SIG-M5 treated with dmso at 0.1 percent for 504 hours (cell line): ENCODE measurements at regions not wholly inside any gene's neighbourhood (a gene's known extent, or its start where the extent isn't known, plus 50 kb on each side); places are given as distances from the start of the nearest gene placed in this dataset.
"Not testable (repeated sequence)": the region's sequence is repeated elsewhere in the genome, so short reads cannot be mapped to it uniquely, and the experiment has no call there.

Source experiments
- DNase-seq: peaks from one replicate; lab custom pipeline; 2025; ENCODE audit not compliant: unreplicated experiment; lab: John Stamatoyannopoulos, UW

DNA sequence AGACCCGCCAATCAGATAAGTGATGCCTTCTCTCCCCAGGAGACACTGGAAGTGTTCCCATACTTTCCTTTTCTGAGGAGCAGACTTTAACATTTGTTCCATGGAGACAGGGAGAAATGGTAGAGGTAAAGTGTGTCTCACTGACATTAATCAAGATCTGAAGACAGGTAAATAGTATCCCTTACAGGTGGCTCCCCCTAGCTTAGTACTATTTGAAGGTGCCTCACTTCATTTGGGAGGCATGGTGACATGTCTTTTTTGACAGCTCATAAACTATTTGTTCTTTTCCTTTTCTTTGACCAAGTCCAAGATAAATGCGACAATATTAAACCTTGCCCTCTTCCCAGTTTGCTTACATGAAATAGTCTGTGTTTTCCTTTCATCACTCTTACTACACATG lies 485.6 kb upstream of the IL12A start:
- DNase-seq = no peak

DNA sequence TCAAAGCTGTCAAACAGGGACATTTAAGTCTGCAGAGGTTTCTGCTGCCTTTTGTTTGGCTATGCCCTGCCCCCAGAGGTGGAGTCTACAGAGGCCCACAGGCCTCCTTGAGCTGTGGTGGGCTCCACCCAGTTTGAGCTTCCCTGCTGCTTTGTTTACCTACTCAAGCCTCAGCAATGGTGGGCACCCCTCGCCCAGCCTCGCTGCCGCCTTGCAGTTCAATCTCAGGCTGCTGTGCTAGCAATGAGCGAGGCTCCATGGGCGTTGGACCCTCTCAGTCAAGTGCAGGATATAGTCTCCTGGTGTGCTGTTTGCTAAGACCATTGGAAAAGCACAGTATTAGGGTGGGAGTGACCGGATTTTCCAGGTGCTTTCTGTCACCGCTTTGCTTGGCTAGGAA lies 477.6 kb upstream of the IL12A start:
- not testable (repeated sequence) for DNase-seq

DNA sequence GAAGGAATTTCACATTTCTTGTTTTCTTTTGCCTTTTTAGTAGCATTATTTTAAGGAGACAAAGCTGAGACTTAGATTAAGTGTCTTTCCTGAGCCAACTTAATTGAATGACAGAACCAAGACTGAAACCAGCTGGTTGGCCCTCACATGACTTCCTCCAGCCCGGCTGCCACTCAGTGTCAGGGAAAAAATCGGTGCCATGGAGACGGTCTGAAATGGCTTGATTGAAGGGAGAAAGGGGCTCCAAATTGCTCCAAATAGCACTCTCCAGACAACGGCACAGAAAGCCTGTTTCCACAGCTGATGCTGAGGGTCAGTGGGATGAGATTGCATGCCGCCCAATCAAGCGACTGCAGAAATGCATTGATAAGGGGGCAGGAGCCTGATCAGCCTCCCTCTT lies 475.2 kb upstream of the IL12A start:
- no peak for DNase-seq

DNA sequence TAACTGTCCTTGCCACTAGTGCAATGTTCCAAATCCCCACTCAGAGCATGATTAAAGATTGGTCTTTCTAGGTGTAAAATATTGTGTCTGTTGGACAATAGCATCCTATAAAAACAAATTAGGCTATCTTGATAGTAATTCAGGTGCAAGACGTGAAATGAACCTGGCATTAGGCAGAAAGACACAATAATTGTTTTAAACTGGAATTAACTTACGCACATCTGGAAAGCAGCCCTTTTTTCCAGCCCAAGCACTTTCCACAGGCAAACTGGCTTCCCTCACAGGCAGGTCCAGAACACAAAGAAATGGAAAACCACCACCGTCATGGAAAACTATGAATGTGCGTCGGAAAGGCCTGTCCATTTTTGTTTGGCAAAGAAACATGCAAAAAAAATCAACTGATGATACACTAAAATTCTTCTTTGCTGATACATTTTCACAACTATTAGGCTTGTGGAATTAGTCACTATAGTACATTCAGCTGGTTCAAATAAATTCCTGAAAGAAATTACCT lies 474.7 kb upstream of the IL12A start:
- DNase-seq = no peak

DNA sequence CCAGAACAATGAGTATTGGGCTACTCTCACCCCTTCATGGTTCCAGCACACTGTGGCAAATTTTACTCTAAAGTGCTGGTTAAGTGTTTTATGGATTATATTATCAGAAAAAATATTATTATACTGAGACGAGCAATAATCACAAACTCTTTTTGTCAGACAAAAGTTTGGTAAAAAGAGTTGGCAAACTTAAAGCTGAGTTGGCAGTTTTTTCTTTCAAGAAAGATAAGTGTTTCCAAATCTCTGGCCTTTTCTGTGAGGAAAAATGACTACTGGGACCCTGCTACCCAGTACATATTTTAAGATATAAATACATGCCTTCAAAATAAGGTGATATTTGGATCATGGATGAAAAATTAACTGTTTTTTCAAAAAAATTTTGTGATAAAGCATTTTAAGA lies 471.5 kb upstream of the IL12A start:
- no peak for DNase-seq

DNA sequence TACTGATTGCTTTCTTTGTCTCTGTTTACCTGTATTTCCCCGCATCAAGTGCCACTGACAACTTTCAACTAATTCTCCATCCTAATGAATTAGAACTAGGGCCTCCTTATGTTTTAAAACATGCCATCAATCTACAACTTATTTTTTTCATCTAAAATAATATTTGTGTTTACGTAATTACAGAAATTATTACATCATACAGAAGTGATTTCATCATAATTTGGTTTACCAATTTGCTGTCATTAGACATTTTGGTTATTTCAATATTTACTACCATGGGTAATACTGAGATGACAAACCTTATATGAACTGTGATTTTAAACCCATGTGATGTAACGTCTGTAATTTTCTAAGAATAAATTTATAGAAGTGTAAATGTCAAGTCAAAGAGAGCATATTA lies 468.0 kb upstream of the IL12A start:
- no peak for DNase-seq

DNA sequence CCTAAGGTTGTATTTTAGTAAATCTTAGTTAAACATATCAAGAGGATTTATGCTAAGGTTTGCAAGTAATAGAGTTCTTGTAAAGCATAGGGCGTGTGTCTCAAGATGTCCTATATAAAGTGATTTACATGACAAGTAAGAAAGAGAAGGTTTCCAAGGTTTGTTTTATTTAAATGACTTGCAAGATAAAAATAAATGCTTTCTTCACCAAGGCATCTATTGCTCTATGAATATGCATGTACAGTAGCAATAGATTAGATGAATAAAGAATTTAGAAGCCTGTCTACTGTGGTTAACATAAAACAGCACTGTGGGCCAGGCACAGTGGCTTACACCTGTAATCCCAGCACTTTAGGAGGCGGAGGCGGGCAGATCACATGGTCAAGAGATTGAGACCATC lies 466.4 kb upstream of the IL12A start:
- no peak for DNase-seq

DNA sequence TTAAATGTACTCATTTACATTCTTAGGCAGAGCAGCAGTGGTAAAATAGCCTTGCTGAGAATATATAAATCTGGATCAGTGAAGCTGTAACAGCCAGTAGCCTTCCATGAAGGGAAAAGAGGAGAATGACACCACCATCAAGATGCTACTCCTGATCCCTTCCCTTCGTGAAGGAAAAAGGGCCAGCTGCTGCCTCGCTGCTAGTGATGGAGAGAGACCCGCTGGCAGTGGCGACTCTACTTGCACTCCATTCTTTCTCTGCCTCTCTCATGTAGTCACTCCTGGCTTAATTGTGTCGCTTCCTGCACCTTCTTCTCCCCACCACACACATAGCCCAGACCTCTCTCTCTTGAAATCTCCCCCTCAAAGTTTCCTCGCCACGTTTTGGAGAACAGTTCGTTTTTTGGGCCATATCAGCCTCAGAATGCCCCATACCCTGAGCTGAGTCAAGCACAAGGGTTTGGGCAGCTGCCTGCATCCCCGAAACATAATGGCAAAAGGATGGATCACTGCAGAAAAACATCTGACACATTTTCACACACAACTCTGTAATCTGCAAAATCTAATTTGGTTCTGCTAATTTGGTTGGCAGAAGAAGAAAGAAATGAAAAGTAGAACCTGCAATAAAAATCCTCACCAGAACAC lies 460.3 kb upstream of the IL12A start:
- DNase-seq = no peak

DNA sequence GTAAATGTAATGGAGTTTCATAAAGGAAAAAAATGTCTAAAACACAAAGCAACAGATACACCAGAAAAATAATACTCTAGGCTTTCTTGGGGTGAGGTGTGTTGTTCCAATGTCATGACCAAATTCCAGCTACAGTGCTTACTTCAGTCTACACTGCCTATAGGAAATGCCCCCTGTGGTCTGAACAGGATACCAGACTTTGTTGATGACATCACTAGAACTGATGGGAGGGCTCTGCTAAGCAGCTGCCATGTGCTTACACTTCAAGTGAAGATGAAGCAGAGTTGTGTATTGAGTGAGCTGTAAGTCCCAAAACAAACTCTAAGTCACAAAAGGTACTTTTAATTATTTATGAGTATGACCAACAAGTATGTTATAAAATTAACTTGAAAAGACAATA lies 456.1 kb upstream of the IL12A start:
- DNase-seq = no peak

DNA sequence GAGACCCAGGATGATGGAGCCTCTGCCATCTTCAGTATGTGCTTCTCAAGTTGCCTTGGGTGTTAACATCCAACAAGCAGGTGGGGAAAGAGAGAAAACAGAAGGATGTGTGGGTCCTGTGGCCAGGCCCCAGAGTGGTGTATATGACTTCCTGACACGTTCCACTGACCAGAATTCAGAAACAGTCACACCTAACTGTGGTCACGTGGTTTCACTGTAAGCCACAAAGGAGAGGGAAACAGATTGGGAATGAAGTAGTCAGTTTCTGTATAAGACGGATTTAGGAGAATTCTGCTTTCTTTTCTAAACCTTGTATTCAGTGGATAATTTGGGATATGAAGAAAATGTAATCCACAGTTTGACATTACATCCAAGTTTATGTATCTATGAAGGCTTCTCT lies 454.1 kb upstream of the IL12A start:
- no peak for DNase-seq

DNA sequence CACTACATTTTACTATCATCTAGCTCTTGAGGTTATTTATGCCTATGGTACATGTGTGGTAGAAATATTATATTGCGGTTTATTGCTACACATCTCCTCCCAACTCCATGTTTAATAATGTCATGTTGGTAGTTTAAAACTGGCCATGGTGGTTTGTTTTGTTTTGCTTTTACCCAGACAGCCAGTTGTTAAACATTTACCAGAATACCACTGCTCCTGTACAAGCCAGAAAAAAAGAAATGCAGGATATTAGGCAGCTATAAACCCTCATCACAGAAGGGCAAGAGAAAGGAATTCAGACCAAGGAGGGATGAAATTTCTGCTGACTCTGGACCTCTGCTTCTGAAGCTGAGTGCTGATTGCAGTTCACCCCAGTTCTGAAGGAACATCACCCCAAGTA lies 451.8 kb upstream of the IL12A start:
- DNase-seq = no peak

DNA sequence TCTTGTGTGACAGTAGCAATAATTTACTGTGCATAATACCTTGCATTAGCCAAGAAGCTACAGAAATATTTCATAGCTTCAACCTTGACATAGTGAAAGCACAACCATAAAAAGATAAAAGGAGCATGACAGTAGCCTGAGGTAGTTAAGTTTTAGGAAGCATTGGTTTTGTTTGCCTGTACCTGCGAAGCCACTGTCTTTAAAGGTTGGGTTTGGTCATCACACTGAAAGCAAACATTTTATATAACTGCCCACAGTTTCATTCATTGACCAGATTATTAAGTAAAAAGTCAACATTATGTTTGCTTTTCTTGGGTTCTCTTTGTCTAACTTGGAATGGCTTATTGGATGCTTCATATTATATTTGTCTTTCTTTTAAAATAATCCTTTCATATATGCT lies 450.1 kb upstream of the IL12A start:
- DNase-seq = no peak

DNA sequence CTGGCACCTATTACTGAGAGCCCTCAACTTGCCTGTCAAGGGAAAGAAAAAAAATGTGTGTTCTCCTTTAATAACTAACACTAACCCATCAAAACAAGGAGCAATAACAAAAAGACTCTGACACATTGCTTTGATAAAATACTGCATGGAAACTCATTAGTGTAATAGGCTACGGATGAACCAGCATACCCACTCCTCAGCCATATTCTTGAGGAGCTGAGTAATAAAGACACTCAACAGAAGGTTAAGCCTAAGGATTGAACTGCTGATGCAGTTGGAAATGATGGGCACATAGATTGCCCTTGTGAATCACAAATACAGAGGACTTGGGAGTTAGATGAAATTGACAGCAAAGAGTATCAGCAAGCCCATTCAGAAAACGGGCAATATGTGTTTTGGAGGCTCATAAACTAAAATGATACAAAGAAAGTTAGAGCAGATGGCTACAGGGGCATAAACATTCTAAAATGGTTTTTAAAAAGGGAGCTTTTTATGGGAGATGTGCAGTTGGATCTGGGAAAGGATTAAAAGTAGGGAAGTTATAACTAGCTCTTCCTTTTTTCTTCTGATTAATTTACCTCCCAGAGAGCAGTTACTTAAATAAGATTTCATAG lies 447.6 kb upstream of the IL12A start:
- no peak for DNase-seq

DNA sequence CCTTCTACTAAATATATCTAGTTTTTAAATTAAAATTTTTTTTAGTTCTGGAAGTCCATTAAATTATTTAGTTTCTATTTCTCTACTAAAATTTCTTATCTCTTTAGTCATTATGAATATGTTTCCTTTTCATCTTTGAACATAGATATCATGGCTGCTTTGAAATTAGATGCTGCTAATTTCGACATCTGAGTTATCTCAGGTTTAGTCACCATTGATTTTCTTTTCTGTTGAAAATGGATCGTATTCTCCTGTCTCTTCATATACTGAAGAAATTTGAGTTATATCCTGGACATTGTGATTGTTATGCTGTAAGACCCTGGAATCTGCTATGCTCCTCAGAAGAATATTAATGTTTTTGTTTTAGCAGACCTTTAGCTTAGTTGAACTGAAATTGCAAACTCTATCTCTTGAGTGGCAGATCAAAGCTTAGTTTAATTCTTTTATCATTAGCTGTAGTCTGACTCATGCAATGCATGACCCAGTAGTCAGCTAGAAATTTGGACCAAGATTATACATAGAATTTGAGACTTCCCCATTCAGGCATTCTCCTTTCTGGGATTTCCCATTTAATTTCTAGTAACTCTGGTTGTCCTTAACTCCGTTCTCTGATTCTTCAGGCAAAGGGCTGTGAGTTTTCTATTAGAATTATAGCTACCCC lies 439.8 kb upstream of the IL12A start:
- no peak for DNase-seq

DNA sequence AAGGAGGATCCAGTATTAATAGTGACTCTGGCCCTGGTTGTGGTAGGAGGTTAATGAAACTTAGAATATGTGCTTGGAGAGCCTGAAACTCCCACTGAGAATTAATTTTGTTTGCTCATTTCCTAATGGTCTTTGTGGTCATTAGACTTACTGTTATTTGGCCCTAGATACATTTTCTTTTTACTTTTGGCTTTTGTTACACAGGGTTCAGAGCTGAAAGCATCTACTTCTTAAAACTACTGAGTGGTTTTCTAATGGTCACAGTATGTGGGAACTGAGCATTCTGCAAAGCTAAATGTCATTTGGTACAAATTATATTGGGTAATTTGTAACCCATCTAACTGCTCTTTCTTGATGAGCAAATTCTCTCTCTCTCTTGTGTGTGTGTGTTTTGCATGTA lies 433.4 kb upstream of the IL12A start:
- no peak for DNase-seq

DNA sequence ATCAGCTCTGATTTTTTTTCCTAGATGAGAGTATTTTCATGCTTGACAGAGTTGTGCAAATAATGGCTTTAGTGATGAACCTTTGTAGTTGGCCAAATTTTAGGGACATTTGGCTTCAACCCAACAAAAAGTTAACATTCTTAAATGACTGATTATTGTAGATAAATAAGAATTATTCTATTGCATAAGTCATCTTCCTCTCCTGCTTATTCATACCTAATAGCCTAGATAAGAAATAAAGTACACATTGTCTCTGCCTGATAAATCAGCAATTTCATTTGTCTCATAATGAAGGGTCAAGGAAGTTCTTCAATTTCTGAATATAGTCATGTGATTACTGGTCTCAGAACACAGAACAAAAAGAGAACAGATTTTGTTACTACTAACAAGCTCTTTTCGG lies 428.9 kb upstream of the IL12A start:
- DNase-seq = no peak

DNA sequence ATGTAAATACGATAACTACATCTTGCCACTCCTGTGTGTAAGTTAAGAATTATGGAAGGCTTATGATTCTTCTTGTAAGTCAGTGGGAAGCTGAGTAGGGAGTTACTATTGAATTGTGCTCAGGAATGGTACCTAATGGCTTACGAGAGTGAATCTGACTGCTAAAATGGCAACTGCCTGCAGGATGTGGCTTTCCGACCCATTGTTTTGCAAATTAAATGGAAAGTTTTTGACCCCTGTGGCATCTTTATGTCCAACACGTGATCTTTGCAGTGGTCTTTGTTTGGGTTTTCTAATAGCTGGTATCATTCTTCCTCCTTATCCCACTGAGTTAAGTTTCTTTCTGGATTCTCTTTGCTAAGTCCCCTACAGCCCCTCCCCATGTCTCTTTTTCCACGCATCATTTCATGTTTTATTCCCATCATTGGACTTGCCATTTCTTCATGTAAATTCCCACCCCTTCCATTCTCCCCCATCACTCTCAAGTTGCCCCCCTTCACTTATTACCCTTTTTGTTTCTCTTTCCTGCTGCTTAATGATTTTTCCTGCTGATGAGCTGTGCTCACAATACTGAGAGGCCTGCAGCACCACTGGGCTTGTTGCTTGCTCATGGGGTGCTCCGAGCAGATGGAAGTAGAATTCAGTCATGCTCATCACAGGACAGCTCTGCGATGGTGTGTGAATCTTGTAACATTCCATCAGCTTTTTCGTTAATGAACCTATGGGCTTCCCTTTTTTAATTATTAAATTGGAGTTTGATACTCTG lies 428.2 kb upstream of the IL12A start:
- DNase-seq = no peak

DNA sequence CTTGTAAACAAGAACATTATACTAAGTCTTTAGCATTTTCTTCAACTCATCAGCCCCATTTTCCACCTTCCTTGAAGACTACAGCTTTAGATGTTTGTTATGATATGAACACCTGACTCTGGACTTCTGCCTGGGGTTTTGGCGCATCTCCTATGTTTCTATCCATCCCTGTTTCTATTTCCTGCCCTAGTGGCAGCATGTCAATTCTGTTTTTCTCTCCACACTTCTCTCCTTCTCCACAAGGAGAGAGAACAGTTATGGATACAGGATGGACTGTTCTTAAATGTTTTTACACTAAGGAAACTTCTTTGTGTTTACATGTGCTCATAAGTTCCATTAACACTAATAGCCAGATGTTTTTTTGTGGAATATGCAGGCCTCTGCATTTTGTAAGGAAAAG lies 423.3 kb upstream of the IL12A start:
- no peak for DNase-seq

DNA sequence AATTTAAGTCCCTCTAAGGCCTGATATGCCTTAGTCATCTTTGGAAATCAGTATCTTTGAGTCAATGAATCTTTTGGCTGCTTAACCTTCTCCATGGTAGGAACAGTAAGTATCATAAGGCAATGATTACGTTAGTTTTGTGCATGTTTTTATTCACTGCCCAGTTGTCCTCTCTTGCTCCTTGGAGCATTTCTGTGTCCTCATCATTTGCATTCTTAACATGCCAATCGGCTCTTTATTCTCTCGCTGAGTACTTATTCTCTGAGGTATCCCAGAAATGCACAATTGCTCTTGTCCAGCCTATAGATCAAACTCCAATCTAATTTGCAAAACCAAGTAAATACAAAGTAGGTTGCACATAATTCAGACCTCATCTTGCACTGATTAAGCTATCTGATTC lies 405.0 kb upstream of the IL12A start:
- no peak for DNase-seq

DNA sequence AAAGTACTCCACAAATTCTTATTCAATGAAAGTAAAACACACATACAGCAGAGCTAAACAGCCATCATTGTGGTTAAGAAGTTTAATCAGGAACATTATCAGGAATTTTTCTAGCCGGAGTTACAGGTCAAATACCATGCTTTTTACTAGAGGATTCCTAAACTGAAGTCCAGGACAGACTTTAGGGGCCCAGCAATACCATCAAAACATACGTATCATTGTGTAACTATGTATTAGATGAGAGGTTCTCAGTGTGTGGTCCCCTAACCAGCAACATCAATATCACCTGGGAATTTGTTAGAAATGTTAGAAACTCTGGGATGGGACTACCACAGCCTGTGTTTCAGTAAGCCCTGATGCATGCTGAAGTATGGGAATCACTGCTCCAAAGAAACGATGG lies 404.2 kb upstream of the IL12A start:
- no peak for DNase-seq

DNA sequence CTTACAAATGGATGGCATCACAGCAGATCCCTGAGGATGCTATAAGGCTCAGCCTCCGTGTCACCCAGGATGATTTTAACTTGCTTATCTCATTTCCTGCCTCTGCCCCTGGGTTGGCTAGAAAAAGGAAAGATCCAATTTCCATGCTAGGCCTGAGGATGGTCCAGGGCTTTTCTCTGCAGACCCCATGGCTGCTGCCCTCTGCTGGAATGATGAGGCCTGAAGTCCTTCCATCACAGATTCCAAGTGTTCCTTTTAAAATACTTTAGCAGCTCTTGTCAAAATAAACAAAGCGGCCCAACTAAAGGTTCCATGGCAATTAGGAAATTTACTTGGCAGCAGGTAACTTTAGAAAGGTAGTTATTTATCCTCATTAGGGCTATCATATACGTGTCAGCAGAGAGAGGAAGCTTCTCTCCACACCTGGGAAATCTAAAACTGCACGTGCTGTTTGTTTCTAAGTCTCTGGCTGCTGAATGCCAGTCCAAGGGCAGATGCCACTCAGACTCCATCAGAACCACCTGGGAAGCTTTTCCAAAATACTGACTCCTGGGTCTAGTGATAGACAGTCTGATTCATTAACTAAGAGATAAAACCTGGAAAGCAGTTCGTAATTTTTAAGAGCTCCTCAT lies 401.9 kb upstream of the IL12A start:
- DNase-seq = no peak
